Activated T-helper 2 cell treated with anti-CD3 and anti-CD28 coated beads, Interferon-gamma antibody, Interleukin-2, Interleukin-4, amounts not matched to agents 10 μg/mL and 5 μg/mL and 100 μg/mL, durations not matched to agents 14 hours and 24 hours and 36 hours (primary cell): ENCODE measurements at regions not wholly inside any gene's neighbourhood (a gene's known extent, or its start where the extent isn't known, plus 50 kb on each side); places are given as distances from the start of the nearest gene placed in this dataset.

Experiments
- DNase-seq: peaks from one replicate; pipeline ENCODE4 v3.0.0; 2021; ENCODE audit warnings: low spot score
- H3K27ac Mint-ChIP-seq: one replicate; pipeline ENCODE4 v1.8.0; 2021; ENCODE audit warnings: mixed read lengths
- H3K27me3 Mint-ChIP-seq: one replicate; pipeline ENCODE4 v1.8.0; 2021; ENCODE audit warnings: low read depth, mixed read lengths
- H3K36me3 Mint-ChIP-seq: one replicate; pipeline ENCODE4 v1.8.0; 2021; ENCODE audit warnings: low read depth, mixed read lengths
- H3K4me1 Mint-ChIP-seq: one replicate; pipeline ENCODE4 v1.8.0; 2021; ENCODE audit warnings: low read depth, mixed read lengths
- H3K4me3 Mint-ChIP-seq: one replicate; pipeline ENCODE4 v1.8.0; 2021; ENCODE audit warnings: low read depth, mild to moderate bottlenecking, moderate library complexity, mixed read lengths
- H3K9me3 Mint-ChIP-seq: one replicate; pipeline ENCODE4 v1.8.0; 2021; ENCODE audit warnings: mixed read lengths
- intact Hi-C: fragments of 100-400 bp; cut with micrococcal nuclease; formaldehyde crosslinking; loops from one replicate; pipeline ENCODE4 v1.15.1; 2023

DNA sequence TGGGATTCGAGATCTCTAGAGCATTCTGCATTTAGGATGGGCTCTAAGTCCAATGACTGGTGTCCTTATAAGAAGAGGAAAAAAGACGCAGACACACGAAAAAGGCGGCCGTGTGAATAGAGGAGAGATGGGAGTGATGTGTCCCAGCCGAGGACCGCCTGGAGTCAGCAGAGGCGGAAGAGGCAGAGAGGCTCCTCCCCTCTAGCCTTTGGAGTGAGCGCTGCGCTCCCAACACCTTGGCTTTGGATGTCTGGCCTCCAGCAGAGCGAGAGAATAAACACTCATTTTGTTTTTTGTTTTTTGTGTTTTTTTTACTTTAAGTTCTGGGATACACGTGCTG, 83.0 kb upstream of the RTL6 start:
- peaks cover 1% of the 10 kb centered on the region for H3K27me3 Mint-ChIP-seq
- no peaks in the 10 kb centered on the region for H3K4me1 Mint-ChIP-seq
- no peak overlapping the region for H3K27ac Mint-ChIP-seq
- no peaks in the 10 kb centered on the region for H3K9me3 Mint-ChIP-seq
- DNase-seq: no peak
- H3K36me3 Mint-ChIP-seq: no peaks in the 10 kb centered on the region
- intact Hi-C loops: no loop called here
- no peak overlapping the region for H3K4me3 Mint-ChIP-seq

DNA sequence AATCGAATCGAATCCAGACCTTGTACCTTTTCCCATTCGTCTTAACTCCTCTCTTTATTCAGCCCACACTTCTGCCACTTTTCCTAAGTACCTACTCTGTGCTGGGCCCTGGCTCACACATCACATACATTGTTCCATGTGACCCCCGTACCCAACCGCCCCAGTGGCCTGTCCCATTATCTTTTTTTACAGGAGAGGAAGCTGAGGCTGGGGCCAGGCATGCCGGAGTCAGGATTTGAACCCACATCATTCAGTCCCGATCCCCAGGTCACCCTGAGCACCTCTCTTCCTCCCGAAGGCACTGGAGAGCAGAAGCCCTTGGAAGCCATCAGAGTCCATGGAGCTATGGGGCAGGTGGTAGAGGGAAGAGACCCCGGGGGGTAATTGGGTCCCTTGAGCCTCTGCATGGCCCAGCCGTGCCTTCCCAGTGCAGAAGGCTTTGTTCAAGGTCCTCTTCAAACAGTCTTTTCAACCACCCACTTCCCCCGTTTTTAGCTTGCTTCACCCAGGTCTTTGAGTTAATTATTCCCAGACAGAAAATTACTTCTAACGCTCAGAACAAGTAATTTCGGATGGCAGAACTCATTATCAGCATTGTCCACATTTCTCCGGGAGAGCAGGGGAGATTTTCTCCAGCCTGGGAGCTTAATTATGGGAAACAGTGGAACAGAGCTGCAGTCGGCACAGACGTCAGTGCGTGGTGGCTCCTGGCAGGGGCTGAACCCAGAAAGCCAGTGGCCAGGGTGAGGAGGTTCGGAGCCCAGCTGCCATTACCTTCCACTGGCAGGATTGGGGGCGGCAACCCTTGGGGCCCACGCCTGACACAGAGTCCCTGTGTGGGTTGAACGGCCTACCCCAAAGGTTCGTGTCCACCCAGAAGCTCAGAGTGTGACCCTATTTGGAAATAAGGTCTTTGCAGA, 82.4 kb upstream of the RTL6 start:
- Mint-ChIP-seq H3K4me3 (no peak overlapping the region), H3K4me1 (no peaks in the 10 kb centered on the region), H3K36me3 (no peaks in the 10 kb centered on the region), H3K27me3 (peaks cover 3% of the 10 kb centered on the region), H3K27ac (no peak overlapping the region), H3K9me3 (no peaks in the 10 kb centered on the region)
- DNase-seq: no peak
- intact Hi-C loops: no loop called here

DNA sequence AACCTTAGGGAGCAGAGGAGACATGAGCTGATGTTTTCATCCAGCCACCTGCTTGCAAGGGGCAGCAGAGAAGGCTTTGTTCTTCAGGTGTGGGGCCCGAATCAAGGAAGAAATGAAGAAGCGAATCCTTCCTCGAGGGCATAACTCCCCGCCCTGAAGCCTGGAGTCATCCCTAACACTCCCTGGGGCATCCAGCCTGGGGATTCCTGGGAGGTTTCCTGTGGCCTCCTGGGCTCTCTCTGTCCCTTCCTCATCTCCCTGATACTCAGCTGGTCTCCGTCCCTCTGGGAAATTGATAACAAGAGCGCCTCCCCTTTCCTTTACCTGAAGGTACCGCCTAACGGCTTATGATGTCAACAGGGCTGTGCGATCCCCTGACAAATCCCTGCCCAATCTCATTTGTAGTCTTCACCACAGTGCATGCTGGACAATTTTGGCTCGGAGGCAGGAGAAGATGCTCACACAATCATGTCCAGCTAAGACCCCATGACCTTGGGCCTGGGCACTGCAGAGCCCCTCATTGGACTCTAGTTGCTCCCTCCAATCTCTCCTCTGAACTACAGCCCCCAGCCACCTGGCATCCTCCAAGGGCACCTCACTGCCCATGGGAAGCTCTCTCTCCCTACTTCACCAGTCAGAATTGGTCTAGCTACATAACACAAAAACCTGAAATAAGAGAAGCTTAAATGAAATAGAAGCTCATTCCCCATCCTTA, 80.6 kb upstream of the RTL6 start:
- H3K4me3 Mint-ChIP-seq: no peak overlapping the region
- intact Hi-C loops: no loop called here
- H3K27me3 Mint-ChIP-seq: peaks cover 9% of the 10 kb centered on the region
- DNase-seq: no peak
- H3K4me1 Mint-ChIP-seq: no peaks in the 10 kb centered on the region
- no peaks in the 10 kb centered on the region for H3K9me3 Mint-ChIP-seq
- H3K36me3 Mint-ChIP-seq: no peaks in the 10 kb centered on the region
- H3K27ac Mint-ChIP-seq: no peak overlapping the region

DNA sequence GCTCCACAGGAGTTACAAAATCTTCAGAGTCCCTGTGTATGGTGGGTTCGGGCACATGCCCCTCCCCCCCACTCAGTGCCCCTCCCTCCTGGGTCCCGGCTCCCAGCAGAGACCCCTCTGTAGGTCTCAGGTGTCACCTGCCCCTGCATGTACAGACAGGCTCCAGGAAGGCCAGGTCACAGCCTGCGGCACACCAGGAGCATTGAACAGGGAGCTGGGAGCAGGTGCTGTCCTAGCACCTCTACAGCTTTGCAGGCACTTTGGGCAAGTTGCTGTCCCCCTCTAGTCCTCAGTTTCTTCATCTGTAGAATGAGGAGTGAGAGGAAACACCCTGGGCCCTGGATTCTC, 80.1 kb upstream of the RTL6 start:
- intact Hi-C loops: no loop called here
- peaks cover 9% of the 10 kb centered on the region for H3K27me3 Mint-ChIP-seq
- H3K36me3 Mint-ChIP-seq: no peaks in the 10 kb centered on the region
- H3K27ac Mint-ChIP-seq: no peak overlapping the region
- H3K4me3 Mint-ChIP-seq: no peak overlapping the region
- no peaks in the 10 kb centered on the region for H3K4me1 Mint-ChIP-seq
- no peaks in the 10 kb centered on the region for H3K9me3 Mint-ChIP-seq
- no peak for DNase-seq

DNA sequence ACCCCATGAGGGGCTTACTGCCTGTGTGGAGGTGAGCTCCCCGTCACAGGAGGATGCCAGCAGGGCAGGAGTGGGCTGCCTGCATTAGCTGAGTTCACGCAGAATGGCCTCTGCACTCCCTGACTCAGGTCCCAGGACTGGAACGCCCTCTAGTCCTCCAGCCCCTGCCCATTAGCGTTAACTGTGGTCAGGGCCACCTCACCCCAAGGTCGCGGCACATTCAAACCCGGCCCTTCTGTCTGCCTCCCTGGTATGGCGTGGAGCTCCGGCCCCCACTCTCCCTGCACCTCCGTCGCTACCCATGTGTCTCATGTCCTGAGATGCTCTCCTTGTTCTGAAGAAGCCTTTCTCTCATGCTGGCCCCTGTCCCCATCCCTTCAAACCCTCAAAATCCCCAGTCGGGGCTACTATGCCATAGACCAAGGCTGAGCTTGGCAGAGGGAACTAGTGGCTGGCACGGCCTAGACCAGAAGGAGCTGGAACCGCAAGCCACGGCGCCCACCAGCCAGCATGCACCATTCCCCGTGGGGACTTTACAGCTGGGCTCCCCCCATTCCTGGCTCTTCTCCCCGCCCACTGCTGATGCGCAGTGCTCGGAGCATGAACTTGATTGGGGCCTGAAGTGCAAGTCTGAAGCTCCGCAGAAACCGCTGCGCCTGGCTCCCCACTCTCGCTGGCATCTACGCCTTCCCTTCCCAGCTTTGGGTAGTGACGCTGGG, 79.5 kb upstream of the RTL6 start:
- no peak for DNase-seq
- no peaks in the 10 kb centered on the region for H3K9me3 Mint-ChIP-seq
- intact Hi-C loops: no loop called here
- H3K27ac Mint-ChIP-seq: no peak overlapping the region
- H3K4me3 Mint-ChIP-seq: no peak overlapping the region
- H3K36me3 Mint-ChIP-seq: no peaks in the 10 kb centered on the region
- no peaks in the 10 kb centered on the region for H3K4me1 Mint-ChIP-seq
- H3K27me3 Mint-ChIP-seq: peaks cover 9% of the 10 kb centered on the region

DNA sequence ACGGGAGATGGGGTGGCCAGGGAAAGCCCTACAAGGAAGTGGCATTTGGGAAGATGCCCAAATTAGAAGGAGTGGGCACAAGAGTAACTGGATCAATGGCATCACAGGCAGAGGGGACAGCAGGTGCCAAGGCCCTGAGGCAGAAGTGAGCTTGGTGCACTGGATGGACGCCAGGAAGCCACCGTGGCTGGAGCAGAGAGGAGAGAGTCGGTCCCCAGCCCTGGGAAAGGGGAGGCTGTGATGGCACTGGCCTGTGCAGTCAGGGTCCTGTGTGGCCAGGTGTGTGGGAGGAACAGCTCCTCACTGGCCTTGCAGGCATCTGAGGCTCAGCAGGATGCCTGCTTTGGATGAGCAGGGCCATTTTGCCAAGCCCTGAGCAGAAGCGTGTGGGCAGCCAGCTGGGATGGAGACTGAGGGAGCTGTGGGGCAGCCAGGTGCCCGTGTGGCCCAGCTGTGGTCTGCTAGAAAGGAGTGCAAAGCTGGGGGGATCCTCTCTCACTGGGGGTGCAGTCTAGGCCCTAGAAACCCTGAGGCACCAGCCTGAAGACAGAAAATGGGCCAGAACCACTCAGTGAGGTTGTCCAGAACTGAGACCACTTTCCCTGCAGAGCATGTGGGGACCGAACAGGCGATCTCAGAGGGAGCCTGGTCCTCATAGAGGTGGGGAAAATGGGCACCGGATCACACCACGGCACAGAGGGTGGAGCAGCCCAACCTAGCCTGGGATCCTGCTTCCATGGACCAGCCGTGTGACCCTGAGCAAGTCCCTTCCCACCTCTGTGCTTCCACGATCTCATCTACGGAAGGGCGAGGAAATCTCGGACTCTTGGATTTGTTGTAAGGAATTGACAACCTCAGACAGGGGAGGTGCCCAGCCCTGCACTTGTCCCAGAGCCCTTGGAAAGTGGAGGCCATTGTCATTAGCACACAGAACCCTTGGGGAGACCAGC, 78.6 kb upstream of the RTL6 start:
- Mint-ChIP-seq H3K9me3 (no peaks in the 10 kb centered on the region), H3K36me3 (no peaks in the 10 kb centered on the region), H3K4me3 (no peak overlapping the region), H3K4me1 (no peaks in the 10 kb centered on the region), H3K27me3 (peaks cover 9% of the 10 kb centered on the region), H3K27ac (no peak overlapping the region)
- intact Hi-C loops: no loop called here
- DNase-seq: no peak

DNA sequence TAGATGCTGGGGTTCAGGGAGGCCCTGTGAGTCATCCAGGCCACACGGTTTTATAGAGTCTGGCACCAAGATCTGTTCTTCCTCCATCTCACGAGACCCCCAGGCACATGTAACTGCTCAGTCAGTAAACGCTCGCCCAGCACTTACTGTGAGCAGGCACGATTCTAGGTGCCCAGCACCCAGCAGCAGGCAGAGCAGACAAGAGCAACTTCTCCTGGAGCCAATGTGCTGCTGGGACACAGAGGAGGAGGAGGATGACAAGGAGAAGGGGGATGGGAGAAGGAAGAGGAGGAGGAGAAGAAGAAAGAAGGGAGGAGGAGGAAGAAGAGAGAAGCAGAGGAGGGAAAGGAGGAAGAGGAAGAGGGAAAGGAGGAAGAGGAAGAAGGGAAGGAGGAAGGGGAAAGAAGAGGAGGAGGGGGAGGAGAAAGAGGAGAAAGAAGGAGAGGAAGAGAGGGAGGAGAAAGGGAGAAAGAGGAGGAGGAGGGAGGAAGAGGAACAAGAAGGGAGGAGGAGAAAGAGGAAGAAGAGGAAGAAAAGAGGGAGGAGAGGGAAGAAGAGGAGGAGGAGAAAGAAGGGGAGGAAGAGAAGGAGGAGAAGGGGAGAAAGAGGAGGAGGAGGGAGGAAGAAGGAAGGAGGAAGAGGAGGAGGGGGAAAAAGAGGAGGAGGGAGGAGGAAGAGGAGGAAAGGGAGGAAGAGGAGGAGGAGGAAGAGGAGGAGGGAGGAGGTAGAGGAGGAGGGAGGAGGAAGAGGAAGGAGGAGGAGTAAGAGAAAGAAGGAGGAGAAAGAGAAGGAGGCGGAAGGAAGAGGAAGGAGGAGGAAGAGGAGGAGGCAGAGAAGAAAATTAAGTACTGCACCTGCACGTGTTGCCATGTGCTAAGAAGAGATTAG, 77.6 kb upstream of the RTL6 start:
- intact Hi-C loops: no loop called here
- Mint-ChIP-seq H3K36me3 (no peaks in the 10 kb centered on the region), H3K27ac (no peak overlapping the region), H3K4me3 (no peak overlapping the region), H3K9me3 (no peaks in the 10 kb centered on the region), H3K27me3 (peaks cover 9% of the 10 kb centered on the region), H3K4me1 (no peaks in the 10 kb centered on the region)
- no peak for DNase-seq

DNA sequence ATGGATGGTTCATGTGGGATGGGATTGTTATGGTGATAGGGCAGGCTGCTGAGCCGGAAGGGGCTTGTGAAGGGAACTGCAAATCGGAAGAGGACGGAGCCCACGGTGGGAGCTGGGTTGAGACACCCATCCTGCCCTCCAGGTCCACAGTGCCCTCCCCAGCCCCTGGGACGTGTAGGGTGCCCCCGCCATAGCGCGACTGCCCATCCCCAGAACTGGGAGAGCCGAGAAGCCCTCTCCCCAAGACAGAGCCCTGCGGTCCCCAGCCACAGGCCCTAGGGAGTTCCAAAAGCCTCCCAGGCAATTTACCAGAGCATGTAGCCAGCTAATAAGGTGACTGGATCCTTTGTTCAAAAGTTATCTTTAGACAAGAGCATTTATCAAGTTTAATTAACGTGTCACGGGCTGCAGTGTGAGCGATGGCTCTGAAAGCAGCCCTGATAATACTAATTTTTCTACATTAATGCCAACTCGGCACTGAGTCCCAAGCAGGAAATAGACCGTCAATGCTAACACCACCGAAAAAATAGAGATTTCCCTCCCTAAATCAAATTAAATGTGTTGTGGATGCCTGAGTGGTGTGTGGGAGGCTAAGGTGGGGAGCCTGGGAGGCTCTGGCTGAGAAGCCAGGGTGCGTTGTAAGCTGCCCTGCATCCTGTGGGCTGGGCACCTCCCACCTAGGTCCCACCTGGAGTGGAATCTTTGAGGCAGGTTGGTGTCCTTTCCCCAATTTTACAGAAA, 76.8 kb upstream of the RTL6 start:
- H3K4me3 Mint-ChIP-seq: no peak overlapping the region
- no peaks in the 10 kb centered on the region for H3K36me3 Mint-ChIP-seq
- no peaks in the 10 kb centered on the region for H3K9me3 Mint-ChIP-seq
- peaks cover 9% of the 10 kb centered on the region for H3K27me3 Mint-ChIP-seq
- H3K4me1 Mint-ChIP-seq: no peaks in the 10 kb centered on the region
- H3K27ac Mint-ChIP-seq: no peak overlapping the region
- intact Hi-C loops: no loop called here
- no peak for DNase-seq

DNA sequence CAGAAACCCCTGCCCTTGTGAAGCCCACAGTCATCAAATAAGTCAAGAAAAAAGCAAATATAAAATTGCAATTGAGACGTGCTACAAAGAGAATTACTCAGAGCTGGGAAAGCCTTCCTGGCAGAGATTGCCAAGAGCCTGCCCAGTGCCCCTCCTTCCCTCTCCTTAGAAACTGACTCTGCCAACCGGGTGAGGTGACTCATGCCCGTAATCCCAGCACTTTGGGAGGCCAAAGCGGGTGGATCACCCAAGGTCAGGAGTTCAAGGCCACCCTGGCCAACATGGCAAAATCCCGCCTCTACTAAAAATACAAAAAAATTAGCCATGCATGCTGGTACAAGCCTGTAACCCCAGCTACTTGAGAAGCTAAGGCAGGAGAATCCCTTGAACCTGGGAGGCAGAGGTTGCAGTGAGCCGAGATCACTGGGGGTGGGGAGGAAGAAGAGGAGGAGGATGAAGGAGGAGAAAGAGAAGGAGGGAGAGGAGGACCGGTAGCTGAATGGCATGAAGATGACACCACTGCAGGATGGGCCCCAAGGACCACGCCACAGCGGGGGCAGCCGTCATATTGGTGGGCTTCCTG, 76.1 kb upstream of the RTL6 start:
- Mint-ChIP-seq H3K36me3 (no peaks in the 10 kb centered on the region), H3K27me3 (peaks cover 9% of the 10 kb centered on the region), H3K9me3 (no peaks in the 10 kb centered on the region), H3K4me3 (no peak overlapping the region), H3K4me1 (no peaks in the 10 kb centered on the region), H3K27ac (no peak overlapping the region)
- no peak for DNase-seq
- intact Hi-C loops: no loop called here

DNA sequence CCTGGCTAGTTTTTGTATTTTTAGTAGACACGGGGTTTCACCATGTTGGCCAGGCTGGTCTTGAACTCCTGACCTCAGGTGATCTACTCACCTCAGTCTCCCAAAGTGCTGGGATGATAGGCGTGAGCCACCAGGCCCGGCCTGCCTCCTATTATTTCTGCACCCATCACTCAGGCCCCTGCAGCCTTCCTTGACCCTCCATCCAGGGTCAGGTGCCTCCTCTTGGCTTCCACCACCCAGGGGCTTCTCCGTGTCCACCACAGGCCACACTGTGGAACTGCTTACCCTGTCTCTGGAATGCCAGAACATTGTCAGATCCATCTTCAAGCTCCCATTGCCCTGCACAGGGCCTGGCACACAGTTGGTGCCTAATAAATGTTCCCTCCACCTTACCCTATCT, 75.4 kb upstream of the RTL6 start:
- no peaks in the 10 kb centered on the region for H3K9me3 Mint-ChIP-seq

More for the DNA sequence above, 75.4 kb upstream of the RTL6 start:
- no peak overlapping the region for H3K27ac Mint-ChIP-seq
- H3K4me3 Mint-ChIP-seq: no peak overlapping the region
- intact Hi-C loops: no loop called here
- peaks cover 9% of the 10 kb centered on the region for H3K27me3 Mint-ChIP-seq
- DNase-seq: no peak
- H3K4me1 Mint-ChIP-seq: no peaks in the 10 kb centered on the region
- H3K36me3 Mint-ChIP-seq: no peaks in the 10 kb centered on the region
